Skeletal muscle cell (primary cell): ENCODE measurements at regions not wholly inside any gene's neighbourhood (a gene's known extent, or its start where the extent isn't known, plus 50 kb on each side); places are given as distances from the start of the nearest gene placed in this dataset.
"Not testable (repeated sequence)": the region's sequence is repeated elsewhere in the genome, so short reads cannot be mapped to it uniquely, and the experiment has no call there.

Source experiments
- DNase-seq: peaks from one replicate; pipeline ENCODE4 v3.0.0-alpha.2; 2010; ENCODE audit warnings: low read depth
- H3K4me3 ChIP-seq: 2 replicates; pipeline ENCODE4 v1.5.1; 2011; ENCODE audit warnings: low read depth, mild to moderate bottlenecking, control low read depth, low read length, moderate library complexity

- DNase-seq = no peak
These were observed 76.5 kb upstream of the SMARCAD1 start for GRCh38 chr4:94131212-94131611.

GRCh38 chr4:94135701-94136100 lies 72.0 kb upstream of the SMARCAD1 start:
- DNase-seq = peak; percentile 1
- no peak overlapping the region for H3K4me3 ChIP-seq

More at GRCh38 chr4:94131212-94131611, 76.5 kb upstream of the SMARCAD1 start:
- H3K4me3 ChIP-seq = no peak overlapping the region

- no peak for DNase-seq
- no peak overlapping the region for H3K4me3 ChIP-seq
These were observed 67.6 kb upstream of the SMARCAD1 start for GRCh38 chr4:94139931-94140612.

- no peak overlapping the region for H3K4me3 ChIP-seq
- no peak for DNase-seq
These were observed 66.7 kb upstream of the SMARCAD1 start for GRCh38 chr4:94141001-94141400.

- not testable (repeated sequence) for DNase-seq, H3K4me3 ChIP-seq
These were observed 59.6 kb upstream of the SMARCAD1 start for GRCh38 chr4:94148052-94148451.

- DNase-seq = no peak
These were observed 55.2 kb upstream of the SMARCAD1 start for GRCh38 chr4:94152466-94152865.

GRCh38 chr4:94155404-94155803 lies 52.3 kb upstream of the SMARCAD1 start:
- H3K4me3 ChIP-seq, DNase-seq: not testable (repeated sequence)

More at GRCh38 chr4:94152466-94152865, 55.2 kb upstream of the SMARCAD1 start:
- H3K4me3 ChIP-seq = no peak overlapping the region

GRCh38 chr4:94156826-94157225 lies 50.8 kb upstream of the SMARCAD1 start:
- DNase-seq = no peak
- H3K4me3 ChIP-seq = no peak overlapping the region
